NB4 (cell line): ENCODE measurements at regions not wholly inside any gene's neighbourhood (a gene's known extent, or its start where the extent isn't known, plus 50 kb on each side); places are given as distances from the start of the nearest gene placed in this dataset.

Experiments
- MYC ChIP-seq: IDR thresholded peaks from 2 replicates; pipeline ENCODE4 v1.6.1; 2011; ENCODE audit warnings: low read depth, low read length
- POLR2A ChIP-seq: IDR thresholded peaks from 2 replicates; pipeline ENCODE4 v1.6.1; 2011; ENCODE audit warnings: mild to moderate bottlenecking; ENCODE audit not compliant: insufficient read length; ENCODE audit errors: extremely low read depth
- TF ChIP-seq, protein P1 (sequence below): IDR thresholded peaks from one replicate; pipeline ENCODE4 v1.5.1; 2012; ENCODE audit warnings: low read depth, low read length

DNA sequence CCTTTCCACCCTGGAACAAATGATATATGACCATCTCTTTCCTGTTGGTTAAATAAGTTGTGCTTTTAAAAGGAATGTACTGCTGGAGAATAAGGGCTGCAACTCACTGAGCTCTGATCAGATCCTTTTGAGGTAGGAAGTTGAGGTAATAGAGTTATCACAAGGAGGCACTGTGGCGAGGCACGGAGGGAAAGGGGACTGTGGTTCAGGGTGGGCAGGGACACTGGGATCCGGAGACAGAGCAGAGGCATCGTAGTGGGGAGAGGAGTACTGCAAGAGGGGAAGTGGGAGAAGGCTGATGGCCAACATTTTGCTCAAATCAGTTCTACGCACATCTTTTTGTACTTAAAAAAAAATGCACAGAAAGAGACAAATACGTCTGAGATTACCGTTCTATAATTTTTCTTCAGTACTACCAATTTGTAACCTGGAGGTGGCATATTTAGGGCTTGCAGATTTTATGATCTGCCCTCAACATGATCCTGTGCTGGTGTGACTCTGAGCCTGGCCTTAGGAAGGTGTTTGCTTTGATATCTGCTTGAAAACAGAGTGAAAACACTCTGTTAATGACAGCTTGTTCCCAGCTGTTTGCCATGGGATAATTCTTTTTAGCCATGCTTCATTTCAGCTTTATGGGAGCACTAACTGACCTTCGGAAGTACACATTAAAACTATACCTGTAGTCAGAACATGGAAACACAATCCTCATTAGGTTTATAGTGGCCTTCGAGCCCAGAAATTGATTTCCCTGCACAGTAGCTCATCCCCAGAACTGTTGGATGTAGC, 168.1 kb downstream of the KCNE4 start:
- TF ChIP-seq, protein P1, sequence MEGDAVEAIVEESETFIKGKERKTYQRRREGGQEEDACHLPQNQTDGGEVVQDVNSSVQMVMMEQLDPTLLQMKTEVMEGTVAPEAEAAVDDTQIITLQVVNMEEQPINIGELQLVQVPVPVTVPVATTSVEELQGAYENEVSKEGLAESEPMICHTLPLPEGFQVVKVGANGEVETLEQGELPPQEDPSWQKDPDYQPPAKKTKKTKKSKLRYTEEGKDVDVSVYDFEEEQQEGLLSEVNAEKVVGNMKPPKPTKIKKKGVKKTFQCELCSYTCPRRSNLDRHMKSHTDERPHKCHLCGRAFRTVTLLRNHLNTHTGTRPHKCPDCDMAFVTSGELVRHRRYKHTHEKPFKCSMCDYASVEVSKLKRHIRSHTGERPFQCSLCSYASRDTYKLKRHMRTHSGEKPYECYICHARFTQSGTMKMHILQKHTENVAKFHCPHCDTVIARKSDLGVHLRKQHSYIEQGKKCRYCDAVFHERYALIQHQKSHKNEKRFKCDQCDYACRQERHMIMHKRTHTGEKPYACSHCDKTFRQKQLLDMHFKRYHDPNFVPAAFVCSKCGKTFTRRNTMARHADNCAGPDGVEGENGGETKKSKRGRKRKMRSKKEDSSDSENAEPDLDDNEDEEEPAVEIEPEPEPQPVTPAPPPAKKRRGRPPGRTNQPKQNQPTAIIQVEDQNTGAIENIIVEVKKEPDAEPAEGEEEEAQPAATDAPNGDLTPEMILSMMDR, result no peak
- no peak for TF ChIP-seq POLR2A
- TF ChIP-seq MYC, result no peak
